OCI-LY3 (cell line): ENCODE measurements at regions not wholly inside any gene's neighbourhood (a gene's known extent, or its start where the extent isn't known, plus 50 kb on each side); places are given as distances from the start of the nearest gene placed in this dataset.

Experiments
- H2AFZ ChIP-seq: fragments of 200-600, 300-600 bp; shearing (Covaris generic); 2 replicates; pipeline ENCODE4 v1.6.0; 2014; ENCODE audit warnings: antibody characterized with exemption, low read depth, low read length
- H3K27ac ChIP-seq: fragments of 200-600, 300-600 bp; sonication (generic); 2 replicates; pipeline ENCODE4 v1.5.1; 2014; ENCODE audit warnings: mild to moderate bottlenecking, low read length, moderate library complexity, mixed read lengths
- H3K27me3 ChIP-seq: fragments of 200-600, 300-600 bp; sonication (generic); 2 replicates; pipeline ENCODE4 v1.6.1; 2014; ENCODE audit warnings: low read depth, low read length, mixed read lengths
- H3K36me3 ChIP-seq: fragments of 200-600, 300-600 bp; sonication (generic); replicated peaks from 2 replicates; pipeline ENCODE3; 2014; ENCODE audit warnings: low read depth, low read length, mixed read lengths
- H3K4me1 ChIP-seq: fragments of 300-600, 200-600 bp; sonication (generic); 2 replicates; pipeline ENCODE4 v1.6.1; 2014; ENCODE audit warnings: low read length, mixed read lengths
- H3K4me2 ChIP-seq: fragments of 200-600, 300-600 bp; sonication (generic); 2 replicates; pipeline ENCODE4 v1.6.1; 2014; ENCODE audit warnings: low read length, mixed read lengths
- H3K4me3 ChIP-seq: fragments of 300-600, 200-600 bp; sonication (generic); 2 replicates; pipeline ENCODE4 v1.5.1; 2014; ENCODE audit warnings: antibody characterized with exemption, mild to moderate bottlenecking, low read length, moderate library complexity
- H3K79me2 ChIP-seq: fragments of 300-600, 200-600 bp; shearing (Covaris generic); 2 replicates; pipeline ENCODE4 v1.6.1; 2014; ENCODE audit warnings: mild to moderate bottlenecking, low read length, mixed read lengths
- H3K9ac ChIP-seq: fragments of 300-600, 200-600 bp; shearing (Covaris generic); 2 replicates; pipeline ENCODE4 v1.6.0; 2014; ENCODE audit warnings: mild to moderate bottlenecking, low read length, moderate library complexity
- H3K9me3 ChIP-seq: fragments of 200-600, 300-600 bp; shearing (Covaris generic); 2 replicates; pipeline ENCODE4 v1.6.1; 2014; ENCODE audit warnings: low read length, mixed read lengths; ENCODE audit not compliant: insufficient read depth
- H4K20me1 ChIP-seq: fragments of 200-600, 300-600 bp; sonication (generic); 2 replicates; pipeline ENCODE4 v1.6.1; 2016; ENCODE audit warnings: low read length, mixed read lengths; ENCODE audit not compliant: insufficient read depth
- CTCF ChIP-seq: fragments of 200-600, 300-600 bp; sonication (generic); IDR thresholded peaks from 2 replicates; pipeline ENCODE4 v1.5.1; 2014; ENCODE audit warnings: antibody characterized with exemption, low read length, low read depth
- EZH2phosphoT487 ChIP-seq: fragments of 200-600 bp; shearing (Covaris generic); IDR thresholded peaks from 2 replicates; pipeline ENCODE4 v1.6.1; 2018; ENCODE audit warnings: antibody characterized with exemption, mixed run types, low read depth

GRCh38 chr4:59615316-59615715, 1584.8 kb upstream of the ADGRL3 start:
- Histone ChIP-seq H3K9ac (no peak overlapping the region), H3K36me3 (no peaks in the 10 kb centered on the region), H2AFZ (no peak overlapping the region), H4K20me1 (no peaks in the 10 kb centered on the region), H3K27me3 (no peaks in the 10 kb centered on the region), H3K4me1 (no peaks in the 10 kb centered on the region), H3K4me2 (no peak overlapping the region), H3K4me3 (no peak overlapping the region), H3K79me2 (no peaks in the 10 kb centered on the region), H3K27ac (no peak overlapping the region), H3K9me3 (no peaks in the 10 kb centered on the region; the same call in 1 of the 2 replicates)
- TF ChIP-seq CTCF = no peak

GRCh38 chr4:59629348-59629747, 1570.8 kb upstream of the ADGRL3 start:
- Histone ChIP-seq H3K4me3 (no peak overlapping the region), H3K4me1 (no peaks in the 10 kb centered on the region), H3K27ac (no peak overlapping the region), H3K9me3 (no peaks in the 10 kb centered on the region), H3K27me3 (no peaks in the 10 kb centered on the region), H2AFZ (no peak overlapping the region), H3K36me3 (no peaks in the 10 kb centered on the region), H4K20me1 (no peaks in the 10 kb centered on the region), H3K4me2 (no peak overlapping the region), H3K9ac (no peak overlapping the region), H3K79me2 (no peaks in the 10 kb centered on the region)
- TF ChIP-seq EZH2phosphoT487 (no peak), CTCF (no peak)

GRCh38 chr4:59630235-59630634, 1569.9 kb upstream of the ADGRL3 start:
- H3K9ac ChIP-seq = no peak overlapping the region
- no peak overlapping the region for H3K4me2 ChIP-seq
- no peak overlapping the region for H3K27ac ChIP-seq
- H3K27me3 ChIP-seq = no peaks in the 10 kb centered on the region
- no peaks in the 10 kb centered on the region for H3K36me3 ChIP-seq
- H3K4me1 ChIP-seq = no peaks in the 10 kb centered on the region
- no peaks in the 10 kb centered on the region for H4K20me1 ChIP-seq
- no peaks in the 10 kb centered on the region for H3K79me2 ChIP-seq
- no peak for TF ChIP-seq EZH2phosphoT487
- TF ChIP-seq CTCF = no peak
- H3K4me3 ChIP-seq = no peak overlapping the region
- H2AFZ ChIP-seq = no peak overlapping the region
- H3K9me3 ChIP-seq = no peaks in the 10 kb centered on the region

GRCh38 chr4:59630922-59631321, 1569.2 kb upstream of the ADGRL3 start:
- H4K20me1 ChIP-seq = no peaks in the 10 kb centered on the region
- H3K9ac ChIP-seq = no peak overlapping the region
- no peak overlapping the region for H2AFZ ChIP-seq
- H3K4me3 ChIP-seq = no peak overlapping the region
- no peaks in the 10 kb centered on the region for H3K27me3 ChIP-seq
- no peaks in the 10 kb centered on the region for H3K9me3 ChIP-seq
- H3K36me3 ChIP-seq = no peaks in the 10 kb centered on the region
- H3K27ac ChIP-seq = no peak overlapping the region
- no peak for TF ChIP-seq EZH2phosphoT487
- no peak for TF ChIP-seq CTCF
- no peak overlapping the region for H3K4me2 ChIP-seq
- no peaks in the 10 kb centered on the region for H3K4me1 ChIP-seq
- H3K79me2 ChIP-seq = no peaks in the 10 kb centered on the region
